Erythroblast (primary cell): ENCODE measurements at regions not wholly inside any gene's neighbourhood (a gene's known extent, or its start where the extent isn't known, plus 50 kb on each side); places are given as distances from the start of the nearest gene placed in this dataset.

Experiments
- GATA1 ChIP-seq: IDR thresholded peaks from 2 replicates; pipeline ENCODE4 v1.6.1; 2011; ENCODE audit warnings: low read depth, mild to moderate bottlenecking, control low read depth, low read length, moderate library complexity
- POLR2A ChIP-seq: IDR thresholded peaks from 2 replicates; pipeline ENCODE4 v1.6.1; 2011; ENCODE audit warnings: mild to moderate bottlenecking, low read length

GRCh38 chr2:111632661-111633060, 251.3 kb downstream of the ANAPC1 start:
- TF ChIP-seq POLR2A, result no peak
- TF ChIP-seq GATA1, result no peak
